Epithelial cell of proximal tubule (primary cell): ENCODE measurements at regions not wholly inside any gene's neighbourhood (a gene's known extent, or its start where the extent isn't known, plus 50 kb on each side); places are given as distances from the start of the nearest gene placed in this dataset.

Source experiments
- DNase-seq: peaks from one replicate; pipeline ENCODE4 v3.0.0-alpha.2; 2011; ENCODE audit warnings: low read depth
- H3K4me3 ChIP-seq: 2 replicates; pipeline ENCODE4 v1.5.1; 2011; ENCODE audit warnings: low read depth, mild to moderate bottlenecking, low read length
- CTCF ChIP-seq: conservative IDR thresholded peaks from 2 replicates; pipeline ENCODE4 v1.5.1; 2012; ENCODE audit warnings: low read depth, mild to moderate bottlenecking, low read length

GRCh38 chr2:139478165-139478914 lies 698.1 kb upstream of the NXPH2 start:
- H3K4me3 ChIP-seq, result no peak overlapping the region
- peak; percentile 13 for TF ChIP-seq CTCF
- DNase-seq, result no peak

- no peak overlapping the region for H3K4me3 ChIP-seq
- TF ChIP-seq CTCF, result no peak
- no peak for DNase-seq
Observed at GRCh38 chr2:139477618-139478017, 697.4 kb upstream of the NXPH2 start.

- H3K4me3 ChIP-seq, result no peak overlapping the region
- TF ChIP-seq CTCF, result no peak
Observed at GRCh38 chr2:139469985-139470384, 689.8 kb upstream of the NXPH2 start.

GRCh38 chr2:139465789-139466188 lies 685.6 kb upstream of the NXPH2 start:
- TF ChIP-seq CTCF, result no peak
- DNase-seq, result no peak

More at GRCh38 chr2:139469985-139470384, 689.8 kb upstream of the NXPH2 start:
- DNase-seq, result no peak

GRCh38 chr2:139457873-139458272 lies 677.7 kb upstream of the NXPH2 start:
- H3K4me3 ChIP-seq, result no peak overlapping the region
- no peak for DNase-seq
- no peak for TF ChIP-seq CTCF

More at GRCh38 chr2:139465789-139466188, 685.6 kb upstream of the NXPH2 start:
- no peak overlapping the region for H3K4me3 ChIP-seq

GRCh38 chr2:139454251-139454650 lies 674.1 kb upstream of the NXPH2 start:
- TF ChIP-seq CTCF, result no peak
- DNase-seq, result no peak

GRCh38 chr2:139439100-139439499 lies 658.9 kb upstream of the NXPH2 start:
- no peak overlapping the region for H3K4me3 ChIP-seq
- no peak for TF ChIP-seq CTCF
- DNase-seq, result no peak

More at GRCh38 chr2:139454251-139454650, 674.1 kb upstream of the NXPH2 start:
- H3K4me3 ChIP-seq, result no peak overlapping the region
